Posterior cingulate gyrus (tissue), 11 donors: ENCODE measurements at regions not wholly inside any gene's neighbourhood (a gene's known extent, or its start where the extent isn't known, plus 50 kb on each side); places are given as distances from the start of the nearest gene placed in this dataset.
"Not testable (repeated sequence)": the region's sequence is repeated elsewhere in the genome, so short reads cannot be mapped to it uniquely, and the experiment has no call there.

Source experiments
- DNase-seq, 10 donors: peaks; one replicate each; pipeline versions ENCODE4 v3.0.0 to v3.0.0-alpha.2; 2020 to 2021; ENCODE audit warnings: mixed read lengths in 3 of 10
- intact Hi-C: fragments of 100-400 bp; cut with DNase I; formaldehyde crosslinking; loops from one replicate; pipeline ENCODE4 v1.15.1; 2023

DNA sequence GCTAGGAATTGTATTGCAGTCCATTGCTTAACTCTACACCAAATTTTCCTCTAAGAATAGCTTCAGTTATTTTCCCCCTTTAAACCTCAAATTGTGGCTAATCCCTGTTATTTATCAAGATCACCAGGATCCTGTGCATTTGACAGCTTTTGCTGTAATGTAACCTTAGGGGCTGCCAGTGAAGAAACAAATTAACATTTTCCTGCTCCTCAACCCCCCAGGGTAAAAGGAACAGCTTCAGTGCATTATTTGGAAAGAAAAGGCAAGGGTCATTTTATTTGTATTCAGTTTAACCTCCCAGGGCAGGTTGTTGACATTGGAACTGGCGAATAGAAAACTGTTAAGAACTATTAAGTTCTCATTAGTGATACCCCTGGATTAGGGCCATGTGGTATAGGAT lies 57.0 kb downstream of the PCDH20 start:
- intact Hi-C loops: no loop called here
- DNase-seq: no peak

- intact Hi-C loops: no loop called here
- DNase-seq: no peak
Observed at GRCh38 chr13:61350341-61350740, 65.3 kb downstream of the PCDH20 start.

DNA sequence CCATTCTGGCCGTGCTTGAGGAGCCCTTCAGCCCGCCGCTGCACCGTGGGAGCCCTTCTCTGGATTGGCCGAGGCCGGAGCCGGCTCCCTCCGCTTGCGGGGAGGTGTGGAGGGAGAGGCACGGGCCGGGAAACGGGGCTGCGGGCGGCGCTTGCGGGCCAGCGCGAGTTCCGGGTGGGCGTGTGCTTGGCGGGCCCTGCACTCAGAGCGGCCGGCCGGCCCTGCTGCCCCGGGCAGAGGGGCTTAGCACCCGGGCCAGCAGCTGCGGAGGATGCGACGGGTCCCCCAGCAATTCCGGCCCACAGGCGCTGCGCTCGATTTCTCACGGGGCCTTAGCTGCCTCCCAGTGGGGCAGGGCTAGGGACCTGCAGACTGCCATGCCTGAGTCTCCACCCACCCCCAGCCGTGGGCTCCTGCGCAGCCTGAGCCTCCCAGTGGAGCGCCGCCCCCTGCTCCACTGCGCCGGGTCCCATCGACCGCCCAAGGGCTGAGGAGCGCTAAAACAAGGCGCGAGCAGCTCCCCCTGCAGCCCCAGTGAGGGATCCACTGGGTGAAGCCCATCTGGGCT lies 76.5 kb downstream of the PCDH20 start:
- intact Hi-C loops: no loop called here
- DNase-seq: peak in 2 of 10 donors; percentile 65 to 78

DNA sequence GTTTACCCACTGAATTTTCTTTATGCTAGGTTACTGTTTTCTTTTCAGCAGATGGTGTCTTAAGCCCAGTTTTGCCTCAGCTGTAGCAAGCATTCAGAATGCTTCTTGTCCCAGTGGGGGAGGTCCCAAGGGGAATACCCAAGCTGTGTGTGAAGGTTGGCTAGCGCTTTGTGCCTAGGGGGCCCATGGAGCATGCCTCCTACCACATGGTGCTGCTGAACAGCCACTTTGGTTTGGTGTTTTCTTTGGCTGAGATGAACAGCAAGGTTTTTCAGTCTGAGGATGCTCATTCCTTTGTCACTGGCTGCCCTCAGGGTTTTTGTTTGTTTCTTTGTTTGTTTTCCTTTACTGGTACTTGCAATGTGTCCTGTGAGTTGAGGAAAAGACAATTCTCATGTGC lies 99.0 kb downstream of the PCDH20 start:
- DNase-seq: no peak
- intact Hi-C loops: no loop called here

DNA sequence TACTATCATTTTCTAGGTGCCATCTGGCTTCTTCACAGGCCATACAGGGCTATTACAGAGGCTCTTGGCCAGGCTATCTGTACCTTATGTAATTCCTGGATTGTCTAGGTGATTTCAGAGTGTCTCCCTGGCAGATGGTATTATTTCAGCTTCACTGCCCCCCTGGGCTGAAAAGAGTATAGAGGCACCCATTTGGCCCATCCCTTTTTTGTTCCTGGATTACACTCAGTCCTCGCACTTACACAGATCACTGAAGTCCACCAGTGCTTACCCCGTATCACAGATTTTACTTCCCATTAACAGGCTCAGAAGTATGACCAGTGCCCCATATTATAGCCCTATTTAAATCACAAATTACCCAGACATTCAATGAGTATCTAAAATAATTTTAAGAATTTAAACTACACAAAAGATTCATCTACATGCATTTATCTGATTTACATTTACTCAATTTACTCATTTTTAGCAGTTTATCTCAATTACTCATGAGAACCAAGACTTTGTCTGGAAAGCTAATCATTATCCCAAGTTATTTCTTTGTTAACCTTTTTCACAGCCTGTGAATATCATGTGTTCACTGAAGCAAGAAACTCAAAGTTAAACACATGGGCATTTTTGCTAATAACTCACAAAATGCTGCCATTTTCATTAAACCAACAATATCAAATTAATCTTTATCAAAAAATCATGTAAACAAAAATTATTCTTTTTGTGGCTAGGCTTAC lies 121.0 kb downstream of the PCDH20 start:
- intact Hi-C loops: no loop called here
- no peak for DNase-seq

DNA sequence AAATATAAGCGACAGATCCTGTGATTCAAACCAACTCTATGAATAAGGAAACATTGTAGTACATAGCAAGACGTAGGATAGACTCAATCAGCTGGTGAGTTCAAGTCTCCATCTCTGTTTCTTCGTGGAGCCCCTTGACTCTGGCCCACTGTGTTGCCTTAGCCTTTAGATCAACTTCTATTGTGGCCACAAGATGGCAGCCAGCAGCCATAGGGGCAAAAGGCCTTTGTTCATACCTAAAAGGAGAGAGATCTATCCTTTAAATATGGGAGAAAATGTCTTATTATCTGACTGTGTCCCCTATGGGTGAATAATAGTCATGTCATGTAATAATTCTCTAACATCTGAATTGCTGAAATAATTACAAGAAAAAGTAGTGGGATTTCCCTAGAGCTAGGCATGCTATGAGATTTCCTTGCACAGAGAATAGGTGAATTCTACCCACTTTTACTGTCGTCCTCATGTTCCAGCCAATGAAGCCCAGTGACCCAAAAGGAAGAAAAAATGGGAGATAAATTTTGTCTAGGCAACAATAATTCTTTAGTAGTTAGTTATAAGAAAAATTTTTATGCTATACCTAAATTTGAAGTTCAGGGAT lies 129.4 kb downstream of the PCDH20 start:
- DNase-seq: peak in 1 of 10 donors; percentile 12

DNA sequence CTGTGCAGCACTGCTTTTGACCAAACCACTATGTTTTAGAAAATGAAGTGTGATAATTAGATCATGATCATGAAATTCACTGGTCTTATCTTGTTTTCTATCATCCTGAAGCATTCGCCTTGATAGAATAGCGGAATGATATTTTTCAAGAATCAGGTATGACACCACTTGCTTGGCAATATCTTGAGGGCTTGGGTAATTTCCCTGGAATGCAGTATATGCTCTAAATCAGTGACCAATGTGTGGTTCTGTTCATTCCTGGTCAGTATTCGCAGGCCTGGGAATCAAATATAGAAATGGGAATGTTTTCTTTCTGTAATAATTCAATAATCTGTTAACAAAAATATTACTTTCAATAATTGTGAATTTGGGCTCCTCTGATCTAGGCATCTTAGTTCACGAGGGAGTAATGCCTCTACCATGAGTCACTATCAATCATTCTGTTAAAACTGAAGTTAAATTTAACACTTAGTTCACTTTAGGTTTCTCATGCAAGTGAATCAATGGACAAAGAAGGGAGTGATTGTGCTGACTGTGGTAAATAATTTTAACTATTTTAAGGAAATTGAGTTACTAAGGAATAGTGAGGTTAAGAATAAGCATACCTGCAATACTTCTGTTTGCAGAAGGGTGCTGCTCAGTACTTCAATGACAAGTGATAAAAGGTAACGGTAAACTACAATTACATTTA lies 137.9 kb downstream of the PCDH20 start:
- intact Hi-C loops: no loop called here

More for the DNA sequence above, 129.4 kb downstream of the PCDH20 start:
- intact Hi-C loops: no loop called here

GRCh38 chr13:61277088-61277487 lies 138.6 kb downstream of the PCDH20 start:
- intact Hi-C loops: no loop called here

More for the DNA sequence above, 137.9 kb downstream of the PCDH20 start:
- no peak for DNase-seq

GRCh38 chr13:61276401-61276800 lies 139.2 kb downstream of the PCDH20 start:
- intact Hi-C loops: no loop called here

More at GRCh38 chr13:61277088-61277487, 138.6 kb downstream of the PCDH20 start:
- DNase-seq: no peak

GRCh38 chr13:61275736-61276135 lies 139.9 kb downstream of the PCDH20 start:
- DNase-seq: no peak
- intact Hi-C loops: no loop called here

More at GRCh38 chr13:61276401-61276800, 139.2 kb downstream of the PCDH20 start:
- DNase-seq: no peak

DNA sequence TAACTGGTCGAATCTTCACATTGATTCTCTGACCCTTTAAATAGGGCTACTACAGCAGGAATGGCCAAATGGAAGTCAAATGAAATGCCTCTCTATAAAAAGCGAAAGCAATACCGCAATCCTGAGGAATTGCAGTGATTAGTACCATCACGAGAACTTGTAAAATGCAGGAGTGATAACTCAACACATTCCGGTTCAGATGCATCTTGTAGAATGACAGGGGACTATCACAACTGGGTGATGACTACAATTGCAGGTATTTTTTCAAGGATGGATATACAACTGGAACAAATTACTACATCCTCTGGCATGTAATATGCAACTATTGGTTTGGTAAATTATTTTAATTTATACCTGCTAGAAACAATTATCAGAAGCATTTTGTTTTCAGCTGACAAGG lies 140.4 kb downstream of the PCDH20 start:
- DNase-seq: no peak
- intact Hi-C loops: no loop called here

GRCh38 chr13:61266896-61267295 lies 148.8 kb downstream of the PCDH20 start:
- peak in 3 of 10 donors; percentile 47 to 74 (median 56) for DNase-seq
- intact Hi-C loops: not testable (repeated sequence)

GRCh38 chr13:61261746-61262472 lies 153.7 kb downstream of the PCDH20 start:
- DNase-seq: no peak
- intact Hi-C loops: no loop called here

DNA sequence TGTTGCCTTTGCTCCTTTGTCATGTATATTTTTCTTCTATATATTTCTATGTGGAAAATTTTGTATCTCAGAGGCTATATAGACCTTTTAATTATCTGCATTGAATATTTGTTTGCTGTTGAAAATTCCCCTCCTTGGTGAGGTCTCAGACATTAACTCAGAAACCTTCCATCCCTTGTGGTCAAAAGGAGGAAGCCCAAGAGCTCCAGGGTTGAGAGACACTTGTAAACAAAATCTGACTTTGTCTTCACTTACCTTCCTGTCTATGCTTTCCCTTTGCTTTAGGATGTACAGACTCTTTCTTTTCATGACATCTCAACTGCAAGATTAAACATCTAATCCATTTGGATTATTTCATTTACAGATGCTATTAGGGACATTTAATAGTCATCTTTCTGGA lies 157.5 kb downstream of the PCDH20 start:
- no peak for DNase-seq
- intact Hi-C loops: no loop called here

DNA sequence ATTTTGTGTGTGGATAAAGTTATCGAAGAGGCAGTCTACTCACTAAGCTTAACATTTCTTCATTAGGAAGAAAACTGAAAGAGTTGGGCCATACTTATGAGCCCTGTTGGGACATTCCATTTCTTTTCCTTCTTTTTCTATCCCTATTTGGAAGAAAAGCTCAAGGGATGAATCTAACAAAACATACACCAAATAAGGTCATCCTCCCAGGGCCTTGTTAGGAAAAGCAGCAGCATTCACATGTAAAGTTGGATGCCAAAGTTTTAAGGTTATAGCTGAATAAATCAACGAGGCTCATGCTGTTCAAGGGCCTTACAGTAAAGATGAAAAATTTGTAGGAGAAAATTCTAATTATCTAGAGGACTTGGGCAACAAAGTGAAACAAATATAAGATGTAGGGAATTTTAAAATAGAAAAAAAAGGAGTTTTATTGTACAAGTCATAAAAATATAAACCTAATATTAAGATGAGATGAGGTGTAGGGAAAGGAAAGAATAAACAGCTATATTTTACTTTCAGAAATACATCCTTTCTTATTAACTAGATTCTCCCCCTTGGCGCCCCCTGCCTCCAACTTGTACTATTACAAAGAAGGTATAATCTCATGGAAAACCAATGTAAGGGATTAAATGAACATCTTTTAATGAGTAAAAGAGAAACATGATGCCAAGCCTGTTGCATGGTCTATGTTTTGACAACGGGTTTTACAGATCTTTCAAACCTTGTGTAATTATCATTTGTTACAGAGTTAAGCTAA lies 160.4 kb downstream of the PCDH20 start:
- DNase-seq: no peak
- intact Hi-C loops: no loop called here

DNA sequence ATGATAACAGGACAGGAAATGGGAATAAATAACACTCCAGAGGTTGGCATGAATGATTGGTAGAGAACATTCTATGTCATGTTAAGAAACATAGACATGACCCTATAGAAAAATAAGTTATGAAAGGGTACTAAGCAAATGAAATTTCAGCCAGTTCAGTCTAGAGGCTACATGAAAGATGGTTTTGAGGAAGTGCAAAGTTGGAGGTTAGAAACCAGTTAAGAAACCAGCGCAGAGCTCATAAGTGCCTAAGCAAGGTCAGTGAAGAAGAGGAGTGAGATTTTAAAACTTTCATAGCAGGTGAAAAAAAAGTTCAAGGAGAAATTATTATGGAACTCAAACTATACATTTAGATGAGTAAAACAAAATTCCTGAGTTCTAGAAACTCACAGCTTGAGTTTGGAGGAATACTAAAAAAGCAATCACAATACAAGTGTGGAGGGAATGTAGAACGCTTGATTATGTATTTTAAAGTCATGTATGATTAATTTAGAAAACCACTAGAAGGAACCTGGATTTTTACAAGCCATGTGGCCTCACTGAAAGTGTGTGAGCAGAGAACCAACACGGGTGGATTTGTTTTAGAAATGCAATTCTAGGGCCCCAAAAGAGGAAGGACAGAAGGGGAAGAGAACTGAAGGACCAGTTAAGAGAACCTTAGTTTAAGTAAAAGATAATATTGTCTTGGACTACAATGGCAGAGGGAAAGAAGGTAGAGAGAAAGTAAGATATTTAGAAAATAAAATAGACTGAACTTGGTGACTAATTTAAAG lies 162.4 kb downstream of the PCDH20 start:
- no peak for DNase-seq
- intact Hi-C loops: no loop called here

DNA sequence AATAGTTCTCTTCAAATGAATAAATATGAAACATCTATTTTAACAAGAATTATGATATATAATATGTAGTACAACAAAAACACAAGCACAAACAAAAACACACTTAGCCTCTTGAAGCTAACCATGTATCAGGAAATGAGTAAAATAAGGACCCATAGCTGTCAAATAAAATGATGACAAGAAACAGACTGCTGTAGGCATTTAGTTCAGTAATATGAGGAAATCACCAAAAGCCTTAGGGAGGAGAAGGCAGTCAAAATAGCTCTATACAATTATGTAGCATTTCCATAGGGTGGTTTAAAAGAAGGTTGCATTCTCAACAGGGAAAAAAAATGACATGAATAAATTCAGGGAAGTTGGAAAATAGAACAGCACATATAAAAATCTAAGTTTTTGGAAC lies 163.4 kb downstream of the PCDH20 start:
- intact Hi-C loops: no loop called here
- DNase-seq: no peak

DNA sequence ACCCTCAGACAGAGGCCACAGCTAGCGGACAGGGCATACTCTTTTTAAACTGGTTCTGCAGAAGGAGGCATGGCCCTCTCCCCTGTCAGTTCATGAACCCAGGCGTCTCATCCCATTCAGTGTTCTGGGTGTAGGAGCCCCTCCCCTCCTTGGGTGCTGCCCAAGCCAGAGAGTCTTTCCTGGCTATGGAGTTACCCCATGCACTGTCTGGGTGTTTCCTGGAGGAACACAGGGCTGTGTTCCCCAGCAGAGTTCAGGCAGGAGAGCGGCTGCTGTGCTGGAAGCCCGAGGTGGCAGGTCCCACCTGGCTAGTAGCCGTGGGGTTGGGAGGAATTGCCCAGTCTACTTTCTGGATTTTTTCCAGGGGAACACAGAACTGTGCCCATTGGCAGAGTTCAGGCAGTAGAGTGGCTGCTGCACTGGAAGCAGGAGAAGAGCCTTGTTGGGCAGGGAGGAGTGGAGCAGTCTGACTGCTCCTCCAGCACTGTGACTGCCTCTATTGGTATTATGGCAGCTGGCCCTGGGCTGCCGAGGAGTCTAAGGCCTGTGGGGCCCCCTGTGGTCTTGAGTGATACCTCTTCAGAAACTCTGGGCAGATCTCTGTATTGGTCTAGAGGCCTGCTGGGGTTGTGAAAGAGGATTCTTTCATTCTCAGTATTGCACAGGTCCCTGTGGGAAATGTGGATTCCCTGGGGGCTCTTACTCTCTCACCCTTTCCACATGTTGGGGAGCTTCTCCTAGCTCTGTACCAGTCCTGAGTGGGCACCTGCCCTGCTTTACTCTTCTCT lies 168.3 kb downstream of the PCDH20 start:
- peak in 2 of 10 donors; percentile 38 to 44 for DNase-seq
- intact Hi-C loops: no loop called here
